Mammary epithelial cell (primary cell): ENCODE measurements at regions not wholly inside any gene's neighbourhood (a gene's known extent, or its start where the extent isn't known, plus 50 kb on each side); places are given as distances from the start of the nearest gene placed in this dataset.

Experiments used
- CTCF ChIP-seq, 2 donors: IDR thresholded peaks in 1 of 2; conservative IDR thresholded peaks in 1 of 2; 2 replicates each; pipeline ENCODE4 v1.5.1; 2011 to 2012; ENCODE audit warnings: inconsistent platforms in 2 of 2, low read length in 2 of 2, mild to moderate bottlenecking in 2 of 2, control low read depth in 1 of 2, low read depth in 1 of 2; ENCODE audit not compliant: insufficient read depth in 1 of 2; ENCODE audit errors: extremely low read depth in 1 of 2
- EZH2 ChIP-seq: IDR thresholded peaks from 2 replicates; pipeline ENCODE4 v1.6.1; 2012; ENCODE audit warnings: low read length, inconsistent platforms, borderline replicate concordance

DNA sequence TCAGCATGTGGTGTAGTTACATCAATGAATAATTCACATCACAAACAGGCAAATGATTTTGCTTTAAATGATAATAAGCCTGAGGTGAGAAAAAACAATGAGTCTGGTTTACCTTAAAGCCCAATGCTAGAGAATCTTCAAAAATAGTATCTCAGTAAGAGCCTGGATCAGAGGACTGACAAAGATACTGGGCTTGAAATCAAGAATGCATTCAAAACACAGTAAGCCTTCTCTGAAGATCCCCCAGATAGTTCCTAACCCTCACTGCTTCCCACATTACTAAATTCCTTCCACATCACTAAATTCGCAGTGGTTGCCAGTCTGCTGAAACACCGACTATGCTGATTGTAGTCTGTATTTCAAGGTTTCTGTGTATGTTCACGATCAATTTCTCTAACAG, 514.9 kb downstream of the SUCLG1 start:
- TF ChIP-seq CTCF (conservative IDR thresholded peaks at IDR 0.05 in 1 of 2, IDR thresholded peaks at IDR 0.05 in 1 of 2; ENCODE audit: extremely low read depth in 1 of 2, insufficient read depth in 1 of 2, low read depth in 1 of 2, low read length in 2 of 2) (no peak), EZH2 (no peak)
